ENCODE measurements at regions not wholly inside any gene's neighbourhood (a gene's known extent, or its start where the extent isn't known, plus 50 kb on each side); places are given as distances from the start of the nearest gene placed in this dataset.
A peak's percentile ranks its signal among the peaks of the same experiment; 100 is the strongest.

DNA sequence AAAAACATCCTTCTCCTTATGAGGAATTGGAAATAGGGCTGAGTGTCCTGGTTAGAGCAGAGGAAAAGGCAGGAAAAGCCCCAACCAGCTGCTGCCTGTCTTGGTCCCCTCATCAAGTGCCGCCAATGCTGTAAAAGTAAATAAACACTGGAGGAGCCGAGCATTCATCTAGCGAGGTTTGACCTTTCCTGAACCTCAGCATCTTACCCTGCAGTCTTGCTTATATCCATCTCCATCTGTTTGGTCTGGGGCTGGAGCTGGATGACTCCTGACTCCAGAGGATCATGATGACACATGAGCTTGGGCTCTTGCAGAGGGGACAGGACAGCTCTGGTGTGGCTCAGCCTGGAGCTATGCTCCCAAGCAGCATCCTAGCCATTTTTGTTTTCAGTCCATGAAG, 501.1 kb downstream of the TNS3 start:
- DNase-seq (peak in 3 of 5 donors; percentile 20 to 42 (median 28)), FAIRE-seq (no peak)
- Histone ChIP-seq H3K9me3 (ENCODE audit: control insufficient read depth in 2 of 3, insufficient read depth in 1 of 3, low read length in 3 of 3) (no peaks in the 10 kb centered on the region), H3K27me3 (ENCODE audit: control insufficient read depth, insufficient read depth, low read length) (no peaks in the 10 kb centered on the region), H3K27ac (ENCODE audit: low read depth in 2 of 2, low read length in 2 of 2) (no peak overlapping the region), H3K4me3 (ENCODE audit: low read length in 3 of 3) (no peak overlapping the region), H3K36me3 (ENCODE audit: control insufficient read depth in 2 of 3, insufficient read depth in 3 of 3, low read length in 3 of 3) (no peaks in the 10 kb centered on the region), H3K9ac (ENCODE audit: low read length in 3 of 3) (no peak overlapping the region), H3K4me1 (ENCODE audit: control insufficient read depth in 2 of 3, insufficient read depth in 2 of 3, low read depth in 1 of 3, low read length in 3 of 3) (no peaks in the 10 kb centered on the region)
- TF ChIP-seq, protein P1, sequence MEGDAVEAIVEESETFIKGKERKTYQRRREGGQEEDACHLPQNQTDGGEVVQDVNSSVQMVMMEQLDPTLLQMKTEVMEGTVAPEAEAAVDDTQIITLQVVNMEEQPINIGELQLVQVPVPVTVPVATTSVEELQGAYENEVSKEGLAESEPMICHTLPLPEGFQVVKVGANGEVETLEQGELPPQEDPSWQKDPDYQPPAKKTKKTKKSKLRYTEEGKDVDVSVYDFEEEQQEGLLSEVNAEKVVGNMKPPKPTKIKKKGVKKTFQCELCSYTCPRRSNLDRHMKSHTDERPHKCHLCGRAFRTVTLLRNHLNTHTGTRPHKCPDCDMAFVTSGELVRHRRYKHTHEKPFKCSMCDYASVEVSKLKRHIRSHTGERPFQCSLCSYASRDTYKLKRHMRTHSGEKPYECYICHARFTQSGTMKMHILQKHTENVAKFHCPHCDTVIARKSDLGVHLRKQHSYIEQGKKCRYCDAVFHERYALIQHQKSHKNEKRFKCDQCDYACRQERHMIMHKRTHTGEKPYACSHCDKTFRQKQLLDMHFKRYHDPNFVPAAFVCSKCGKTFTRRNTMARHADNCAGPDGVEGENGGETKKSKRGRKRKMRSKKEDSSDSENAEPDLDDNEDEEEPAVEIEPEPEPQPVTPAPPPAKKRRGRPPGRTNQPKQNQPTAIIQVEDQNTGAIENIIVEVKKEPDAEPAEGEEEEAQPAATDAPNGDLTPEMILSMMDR (IDR thresholded peaks at IDR 0.05; ENCODE audit: borderline replicate concordance, extremely low read depth, insufficient read depth): no peak
- intact Hi-C loops (cut with DNase I): loop anchor here (10.0 kb wide), 1 partner anchor 686 kb away; no protein-coding TSS in a partner anchor

DNA sequence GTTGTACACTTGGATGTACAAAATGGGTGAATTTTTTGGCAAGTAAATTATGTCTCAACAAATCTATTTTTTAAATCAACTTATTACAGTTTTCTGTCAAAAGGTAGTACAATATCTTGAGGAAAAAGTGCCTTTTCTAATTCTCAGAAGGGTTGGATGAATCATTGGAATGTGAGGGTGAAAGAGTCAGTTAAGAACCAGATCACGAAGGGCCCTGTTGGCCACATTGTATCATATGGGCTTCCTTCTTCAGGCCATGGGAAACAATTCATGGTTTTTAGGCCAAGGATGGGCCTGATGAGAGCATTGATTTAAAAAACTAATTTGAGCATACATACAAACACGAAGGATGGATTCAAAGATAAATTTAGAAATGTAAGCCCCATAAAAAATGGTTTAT, 503.7 kb downstream of the TNS3 start:
- Histone ChIP-seq H3K9me3 (ENCODE audit: control insufficient read depth in 2 of 3, insufficient read depth in 1 of 3, low read length in 3 of 3) (no peaks in the 10 kb centered on the region), H3K9ac (ENCODE audit: low read length in 3 of 3) (no peak overlapping the region), H3K4me3 (ENCODE audit: low read length in 3 of 3) (no peak overlapping the region), H3K4me1 (ENCODE audit: control insufficient read depth in 2 of 3, insufficient read depth in 2 of 3, low read depth in 1 of 3, low read length in 3 of 3) (no peaks in the 10 kb centered on the region), H3K27me3 (ENCODE audit: control insufficient read depth, insufficient read depth, low read length) (no peaks in the 10 kb centered on the region), H3K36me3 (ENCODE audit: control insufficient read depth in 2 of 3, insufficient read depth in 3 of 3, low read length in 3 of 3) (no peaks in the 10 kb centered on the region), H3K27ac (ENCODE audit: low read depth in 2 of 2, low read length in 2 of 2) (no peak overlapping the region)
- FAIRE-seq (no peak), DNase-seq (no peak)
- intact Hi-C loops (cut with DNase I): no loop called here
- TF ChIP-seq, protein P1 (IDR thresholded peaks at IDR 0.05; ENCODE audit: borderline replicate concordance, extremely low read depth, insufficient read depth): no peak

DNA sequence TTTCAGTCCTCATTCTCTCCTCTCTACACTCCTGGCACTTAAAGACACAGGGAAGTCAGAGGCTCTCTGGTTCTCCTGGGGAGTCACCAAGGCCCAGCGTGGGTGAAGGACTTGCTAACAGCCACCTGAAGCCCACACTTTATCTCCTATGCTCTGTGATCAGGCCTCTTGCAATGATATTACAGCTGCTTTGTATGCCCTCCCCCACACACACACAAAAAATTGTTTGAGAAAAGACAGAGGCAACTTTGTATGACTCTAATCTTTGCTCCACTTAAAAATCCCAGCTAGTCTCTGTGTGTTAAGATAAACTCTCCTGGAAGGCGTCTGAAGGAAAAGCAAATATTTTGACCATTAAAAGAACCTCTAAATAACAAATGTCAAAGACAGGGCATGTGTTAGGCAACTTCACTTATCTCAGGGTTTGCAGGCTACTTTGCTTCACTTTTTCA, 507.2 kb downstream of the TNS3 start:
- Histone ChIP-seq H3K4me3 (ENCODE audit: low read length in 3 of 3) (no peak overlapping the region), H3K9me3 (ENCODE audit: control insufficient read depth in 2 of 3, insufficient read depth in 1 of 3, low read length in 3 of 3) (no peaks in the 10 kb centered on the region), H3K27me3 (ENCODE audit: control insufficient read depth, insufficient read depth, low read length) (no peaks in the 10 kb centered on the region), H3K36me3 (ENCODE audit: control insufficient read depth in 2 of 3, insufficient read depth in 3 of 3, low read length in 3 of 3) (no peaks in the 10 kb centered on the region), H3K9ac (ENCODE audit: low read length in 3 of 3) (no peak overlapping the region), H3K27ac (ENCODE audit: low read depth in 2 of 2, low read length in 2 of 2) (no peak overlapping the region), H3K4me1 (ENCODE audit: control insufficient read depth in 2 of 3, insufficient read depth in 2 of 3, low read depth in 1 of 3, low read length in 3 of 3) (no peaks in the 10 kb centered on the region)
- DNase-seq (peak in 1 of 5 donors; percentile 24), FAIRE-seq (no peak)
- TF ChIP-seq, protein P1 (IDR thresholded peaks at IDR 0.05; ENCODE audit: borderline replicate concordance, extremely low read depth, insufficient read depth): no peak
- intact Hi-C loops (cut with DNase I): no loop called here

DNA sequence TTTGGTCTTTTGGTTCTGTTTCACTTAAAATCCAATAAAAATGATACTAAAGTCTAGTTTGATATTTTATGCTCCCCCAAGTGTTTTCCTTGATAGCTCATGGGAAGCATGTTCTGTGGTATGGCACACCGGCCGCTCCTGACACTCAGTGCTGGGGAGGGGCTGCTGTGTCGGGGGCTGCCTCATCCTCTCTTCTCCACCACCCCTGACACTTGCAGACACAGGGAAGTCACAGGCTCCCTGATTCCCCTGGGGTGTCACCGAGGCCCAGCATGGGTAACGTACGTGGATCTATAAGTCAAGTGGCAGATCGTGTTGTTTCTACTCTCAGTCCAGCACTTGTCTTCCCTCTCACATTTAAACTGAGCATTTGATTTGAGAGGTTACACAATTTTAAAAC, 508.6 kb downstream of the TNS3 start:
- FAIRE-seq (no peak), DNase-seq (no peak)
- Histone ChIP-seq H3K9me3 (ENCODE audit: control insufficient read depth in 2 of 3, insufficient read depth in 1 of 3, low read length in 3 of 3) (no peaks in the 10 kb centered on the region), H3K4me3 (ENCODE audit: low read length in 3 of 3) (no peak overlapping the region), H3K4me1 (ENCODE audit: control insufficient read depth in 2 of 3, insufficient read depth in 2 of 3, low read depth in 1 of 3, low read length in 3 of 3) (no peaks in the 10 kb centered on the region), H3K27me3 (ENCODE audit: control insufficient read depth, insufficient read depth, low read length) (no peaks in the 10 kb centered on the region), H3K36me3 (ENCODE audit: control insufficient read depth in 2 of 3, insufficient read depth in 3 of 3, low read length in 3 of 3) (no peaks in the 10 kb centered on the region), H3K9ac (ENCODE audit: low read length in 3 of 3) (no peak overlapping the region), H3K27ac (ENCODE audit: low read depth in 2 of 2, low read length in 2 of 2) (no peak overlapping the region)
- intact Hi-C loops (cut with DNase I): no loop called here
- TF ChIP-seq, protein P1 (IDR thresholded peaks at IDR 0.05; ENCODE audit: borderline replicate concordance, extremely low read depth, insufficient read depth): no peak
